CD4-positive, alpha-beta T cell treated with Interleukin-4 for 1 hour (primary cell): ENCODE measurements at regions not wholly inside any gene's neighbourhood (a gene's known extent, or its start where the extent isn't known, plus 50 kb on each side); places are given as distances from the start of the nearest gene placed in this dataset.

Experiments
- DNase-seq, 2 donors: peaks; one replicate each; pipeline ENCODE4 v3.0.0-alpha.2; 2020 to 2022

GRCh38 chr10:33684211-33684611, 349.7 kb upstream of the NRP1 start:
- DNase-seq = no peak

- no peak for DNase-seq
Observed at GRCh38 chr10:33681595-33681994, 347.1 kb upstream of the NRP1 start.

GRCh38 chr10:33680036-33680435, 345.6 kb upstream of the NRP1 start:
- no peak for DNase-seq

GRCh38 chr10:33676606-33677339, 342.3 kb upstream of the NRP1 start:
- DNase-seq = no peak

- no peak for DNase-seq
Observed at GRCh38 chr10:33674986-33675599, 340.6 kb upstream of the NRP1 start.

- DNase-seq = no peak
Observed at GRCh38 chr10:33674491-33674890, 340.0 kb upstream of the NRP1 start.

GRCh38 chr10:33673839-33674415, 339.5 kb upstream of the NRP1 start:
- no peak for DNase-seq

- DNase-seq = no peak
Observed at GRCh38 chr10:33669904-33670303, 335.4 kb upstream of the NRP1 start.

- no peak for DNase-seq
Observed at GRCh38 chr10:33666686-33667480, 332.4 kb upstream of the NRP1 start.

- no peak for DNase-seq
Observed at GRCh38 chr10:33665501-33665900, 331.0 kb upstream of the NRP1 start.

- DNase-seq = no peak
Observed at GRCh38 chr10:33664070-33664469, 329.6 kb upstream of the NRP1 start.

GRCh38 chr10:33661580-33662336, 327.3 kb upstream of the NRP1 start:
- DNase-seq = peak in 1 of 2 donors; percentile 60

- DNase-seq = no peak
Observed at GRCh38 chr10:33660329-33660728, 325.9 kb upstream of the NRP1 start.

- DNase-seq = no peak
Observed at GRCh38 chr10:33657913-33658312, 323.4 kb upstream of the NRP1 start.

- no peak for DNase-seq
Observed at GRCh38 chr10:33657154-33657908, 322.9 kb upstream of the NRP1 start.

- DNase-seq = no peak
Observed at GRCh38 chr10:33655921-33656320, 321.5 kb upstream of the NRP1 start.

GRCh38 chr10:33655165-33655815, 320.8 kb upstream of the NRP1 start:
- no peak for DNase-seq

GRCh38 chr10:33653584-33654367, 319.3 kb upstream of the NRP1 start:
- DNase-seq = no peak

GRCh38 chr10:33652870-33653269, 318.4 kb upstream of the NRP1 start:
- no peak for DNase-seq

- peak in 1 of 2 donors; percentile 11 for DNase-seq
Observed at GRCh38 chr10:33650131-33650530, 315.7 kb upstream of the NRP1 start.

- DNase-seq = no peak
Observed at GRCh38 chr10:33643042-33643441, 308.6 kb upstream of the NRP1 start.
